ENCODE measurements at regions not wholly inside any gene's neighbourhood (a gene's known extent, or its start where the extent isn't known, plus 50 kb on each side); places are given as distances from the start of the nearest gene placed in this dataset.

DNA sequence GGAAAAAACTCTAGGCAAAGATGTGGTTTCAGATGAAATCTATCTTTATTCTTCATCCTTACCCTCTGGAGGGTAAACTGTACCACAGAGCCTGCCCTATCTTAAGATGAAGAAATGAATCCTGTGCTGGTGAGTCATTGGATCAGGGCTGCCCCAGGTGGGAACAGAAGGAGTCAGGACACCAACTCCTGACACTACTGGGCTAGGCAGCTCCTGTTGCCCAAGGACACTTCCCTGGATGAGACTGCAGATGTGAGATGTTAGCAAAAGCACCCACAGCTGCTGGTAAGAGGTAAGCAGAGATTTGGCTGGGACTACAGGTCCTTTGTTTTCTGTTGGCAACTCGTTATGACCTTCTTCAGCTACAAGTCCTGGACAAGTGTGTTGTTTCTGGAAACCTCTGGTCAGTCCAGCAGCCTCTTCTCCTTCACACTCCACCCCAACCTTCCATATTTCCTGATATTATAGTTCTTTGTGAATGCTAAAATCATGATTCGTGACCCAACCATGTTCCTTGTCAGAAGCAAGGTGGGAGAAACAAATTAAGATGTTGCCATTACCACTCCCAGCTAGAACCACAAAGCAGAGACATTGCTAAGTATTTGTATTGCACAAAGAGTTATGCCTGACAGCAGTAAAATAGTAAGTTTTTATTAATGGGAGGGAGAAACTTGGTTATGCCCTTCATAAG is 104.2 kb upstream of the TGFBR2 start:
- DNase-seq, result no peak

DNA sequence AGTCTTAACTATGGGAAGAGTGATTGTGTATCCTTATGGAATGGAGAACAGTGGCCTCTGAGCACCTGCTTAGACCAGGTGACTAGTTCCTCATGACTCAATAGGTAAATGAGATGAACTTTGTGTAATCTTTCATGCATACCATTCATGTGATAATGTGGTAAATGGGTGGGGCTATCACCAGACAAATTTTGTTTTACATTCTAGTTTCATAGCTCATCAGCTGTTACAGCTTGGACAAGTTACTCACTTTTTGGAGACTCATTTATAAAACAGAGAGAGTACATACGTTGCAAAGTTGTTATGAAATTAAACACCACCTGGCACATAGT is 103.7 kb upstream of the TGFBR2 start:
- DNase-seq, result no peak

DNA sequence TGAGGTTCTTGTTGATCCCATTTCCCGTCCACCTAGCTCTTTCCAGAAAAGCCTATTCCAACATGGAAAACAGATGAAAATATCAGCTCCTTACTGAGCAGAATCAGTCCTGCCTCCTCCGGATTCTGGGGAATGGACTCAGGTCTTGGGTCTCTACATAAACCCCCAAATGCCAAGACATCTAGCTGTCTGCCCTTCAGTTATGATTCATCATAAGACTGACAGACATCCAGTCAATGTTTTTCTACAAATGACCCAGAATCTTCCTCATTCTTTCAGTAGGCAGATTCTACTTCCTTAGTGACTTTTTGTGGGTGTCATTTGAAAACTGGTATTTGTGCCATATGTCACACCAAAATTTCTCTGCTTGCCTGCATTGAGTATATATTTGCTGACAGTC is 103.0 kb upstream of the TGFBR2 start:
- no peak for DNase-seq

DNA sequence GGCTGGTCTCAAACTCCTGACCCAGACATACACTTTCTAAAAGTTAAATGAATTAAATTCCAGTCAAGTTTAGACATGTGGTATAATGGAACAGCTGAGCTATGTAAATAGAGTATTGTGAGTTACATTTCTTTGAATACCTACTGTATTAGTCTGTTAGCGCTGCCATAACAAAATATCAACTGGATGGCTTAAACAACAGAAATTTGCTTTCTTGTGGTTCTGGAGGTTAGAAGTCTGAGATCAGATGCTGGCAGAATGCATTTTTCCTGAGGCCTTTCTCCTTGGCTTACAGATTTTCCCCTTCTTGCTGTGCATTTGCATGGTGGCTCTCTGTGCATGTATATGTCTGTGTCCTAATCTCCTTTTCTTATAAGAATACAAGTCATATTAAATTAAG is 101.5 kb upstream of the TGFBR2 start:
- DNase-seq, result no peak

DNA sequence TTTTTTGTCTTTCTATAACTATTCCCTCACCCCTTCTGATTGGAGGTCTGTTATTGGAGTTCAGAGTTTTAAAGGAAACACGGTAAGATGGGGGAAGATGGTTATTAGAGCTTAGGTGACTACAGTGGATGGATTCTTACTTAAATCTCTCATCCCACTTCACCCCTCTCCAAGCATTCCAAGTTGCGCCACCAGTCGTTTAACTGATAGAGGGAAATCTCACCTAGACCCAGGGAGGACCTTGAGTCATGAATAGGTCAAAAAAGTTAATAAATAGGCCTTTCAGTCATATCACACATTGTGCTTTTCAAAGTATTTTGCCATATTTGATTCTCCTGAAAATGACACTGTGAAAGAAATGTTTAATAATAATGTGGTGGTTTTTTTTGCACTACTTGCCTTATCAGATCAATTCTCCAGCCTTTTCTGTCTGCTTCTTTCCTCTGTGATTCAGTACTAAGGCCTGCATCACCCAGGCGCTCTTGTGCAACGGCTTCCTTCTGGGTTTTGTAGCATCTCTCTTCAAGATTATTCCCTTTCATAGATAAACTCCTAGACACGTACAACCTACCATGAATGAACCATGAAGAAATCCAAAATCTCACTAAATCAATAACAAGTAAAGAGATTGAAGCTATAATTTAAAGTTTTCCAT is 100.4 kb upstream of the TGFBR2 start:
- no peak for DNase-seq

DNA sequence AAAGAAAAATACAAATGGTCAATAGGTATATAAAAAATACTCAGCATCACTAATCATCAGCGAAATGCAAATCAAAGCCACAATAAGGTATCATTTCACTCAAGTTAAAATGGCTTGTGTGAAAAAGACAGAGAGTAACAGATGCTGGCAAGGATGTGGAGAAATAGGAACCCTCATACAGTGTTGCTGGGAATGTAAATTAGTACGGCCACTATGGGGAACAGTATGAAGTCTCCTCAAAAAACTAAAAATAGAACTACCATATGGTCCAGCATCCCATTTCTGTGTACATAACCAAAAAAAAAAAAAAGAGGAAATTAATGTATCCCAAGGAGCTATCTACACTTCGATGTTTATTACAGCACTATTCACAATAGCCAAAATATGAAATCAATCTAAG is 98.1 kb upstream of the TGFBR2 start:
- no peak for DNase-seq

DNA sequence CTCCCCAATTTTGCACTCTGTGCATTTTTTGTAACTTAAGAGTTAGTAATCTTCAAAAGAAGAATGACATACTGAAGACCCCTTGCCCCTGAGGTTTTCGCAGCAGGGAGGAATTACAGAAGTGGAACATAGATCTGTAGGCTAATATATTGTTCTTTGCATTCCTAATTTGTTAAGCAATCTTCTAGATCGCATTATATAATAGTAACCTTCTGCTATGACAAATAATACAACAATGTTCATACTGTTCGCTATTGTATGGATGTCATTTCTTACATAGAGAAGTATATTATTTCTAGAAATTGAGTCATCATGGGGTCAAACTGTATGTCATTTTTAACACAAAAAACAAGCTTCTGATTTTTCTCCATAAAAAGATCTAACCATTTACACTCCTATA is 95.8 kb upstream of the TGFBR2 start:
- DNase-seq, result no peak

DNA sequence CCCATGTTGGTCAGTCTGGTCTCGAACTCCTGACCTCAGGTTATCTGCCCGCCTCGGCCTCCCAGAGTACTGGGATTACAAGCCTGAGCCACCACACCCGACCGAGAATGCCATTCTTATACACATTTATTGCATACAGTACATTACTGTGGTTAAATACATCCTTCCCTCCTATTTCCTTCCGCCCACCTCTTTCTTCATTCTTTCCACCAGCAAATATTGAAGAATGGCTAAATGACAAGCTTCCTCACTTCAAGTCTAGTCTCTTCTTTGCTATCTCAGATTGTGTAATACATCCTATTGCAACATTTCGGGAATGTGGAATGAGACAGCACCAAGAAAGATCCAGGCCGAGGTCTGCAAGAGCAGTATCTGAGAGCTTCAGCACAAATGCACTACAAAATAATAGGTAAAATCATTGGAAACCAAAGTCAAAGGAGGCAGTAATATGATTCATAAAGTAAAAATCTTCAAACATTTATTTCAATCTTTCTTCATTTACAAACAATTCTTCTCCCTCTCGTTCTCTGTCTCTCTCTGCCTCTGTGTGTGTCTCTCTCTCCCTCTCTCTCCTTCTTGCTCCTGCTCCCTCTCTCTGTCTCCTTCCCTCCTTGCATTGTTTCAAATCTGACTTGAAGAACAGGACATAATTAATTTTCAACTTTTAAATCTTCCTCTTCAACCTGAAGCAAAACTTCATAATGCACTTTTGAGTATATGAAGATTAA is 94.7 kb upstream of the TGFBR2 start:
- peak; percentile 54 for DNase-seq

DNA sequence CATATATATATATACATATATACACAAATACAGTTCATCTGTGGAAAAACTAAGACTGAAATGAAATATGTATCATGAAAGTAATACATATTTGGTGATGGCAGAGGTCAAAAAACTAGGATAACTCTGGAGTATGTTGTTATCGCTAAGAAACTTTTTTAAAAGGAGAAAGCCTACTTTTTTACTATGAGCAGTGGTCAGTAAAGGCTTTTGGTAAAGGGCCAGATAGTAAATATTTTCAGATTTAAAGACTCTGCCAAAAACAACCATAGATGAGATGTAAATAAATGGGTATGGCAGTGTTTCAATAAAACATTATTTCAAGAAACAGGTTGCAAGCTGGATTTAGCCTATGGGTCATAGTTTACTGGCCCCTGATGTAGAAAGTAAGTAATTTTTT is 93.8 kb upstream of the TGFBR2 start:
- no peak for DNase-seq

DNA sequence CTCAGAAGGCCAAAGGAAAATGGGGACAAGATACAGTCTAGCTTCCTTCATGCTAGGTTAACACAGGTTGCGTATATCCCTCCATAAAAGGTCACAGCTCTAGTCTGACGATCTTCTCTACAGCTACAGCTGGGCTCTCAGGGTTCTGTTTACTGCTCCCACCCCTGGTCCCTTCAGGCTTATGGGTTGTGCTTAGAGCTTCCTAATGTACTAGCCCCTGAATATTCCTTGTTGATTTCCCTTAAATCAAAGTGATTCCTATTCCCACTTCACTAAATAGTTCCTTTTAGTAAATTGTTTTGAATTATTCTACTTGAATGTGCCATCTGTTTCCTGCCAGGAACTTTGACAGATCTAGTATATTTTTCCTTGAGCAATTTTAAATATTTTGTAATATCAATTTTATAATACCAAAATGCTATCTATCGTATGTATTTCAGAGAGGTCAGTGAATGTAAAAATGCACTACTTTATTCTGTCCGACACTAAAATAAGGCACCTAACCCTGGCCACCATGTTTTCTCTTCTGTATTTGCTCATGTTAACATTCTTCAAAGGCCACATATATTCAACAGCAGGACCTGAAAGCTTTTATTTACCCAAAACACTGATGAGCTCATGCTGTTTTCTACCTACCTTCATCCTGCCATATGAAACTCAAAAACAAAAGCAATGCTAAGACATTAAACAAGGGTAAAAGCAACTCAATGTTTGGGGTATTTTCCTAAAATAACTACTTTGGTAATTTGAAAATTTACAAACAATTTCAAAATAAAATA is 92.8 kb upstream of the TGFBR2 start:
- peak; percentile 58 for DNase-seq

DNA sequence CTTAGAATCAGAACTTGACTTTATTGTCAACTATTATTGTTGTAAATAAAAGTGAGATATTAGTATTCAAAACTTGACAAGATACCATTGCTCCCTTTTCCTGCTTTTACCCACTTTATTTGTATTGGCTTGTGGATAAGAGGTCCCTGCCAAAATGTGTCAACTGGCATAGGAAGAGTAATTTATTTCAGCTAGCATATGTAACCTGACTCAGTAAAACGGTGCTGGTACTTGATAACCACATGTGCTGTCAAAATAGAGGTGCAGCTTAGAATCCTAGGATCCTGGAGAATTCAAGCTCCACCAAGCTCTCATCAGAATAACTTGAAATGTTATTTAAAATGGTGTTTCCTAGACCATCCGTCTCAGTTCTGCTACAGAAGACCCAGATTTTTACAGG is 90.2 kb upstream of the TGFBR2 start:
- DNase-seq, result peak; percentile 63

DNA sequence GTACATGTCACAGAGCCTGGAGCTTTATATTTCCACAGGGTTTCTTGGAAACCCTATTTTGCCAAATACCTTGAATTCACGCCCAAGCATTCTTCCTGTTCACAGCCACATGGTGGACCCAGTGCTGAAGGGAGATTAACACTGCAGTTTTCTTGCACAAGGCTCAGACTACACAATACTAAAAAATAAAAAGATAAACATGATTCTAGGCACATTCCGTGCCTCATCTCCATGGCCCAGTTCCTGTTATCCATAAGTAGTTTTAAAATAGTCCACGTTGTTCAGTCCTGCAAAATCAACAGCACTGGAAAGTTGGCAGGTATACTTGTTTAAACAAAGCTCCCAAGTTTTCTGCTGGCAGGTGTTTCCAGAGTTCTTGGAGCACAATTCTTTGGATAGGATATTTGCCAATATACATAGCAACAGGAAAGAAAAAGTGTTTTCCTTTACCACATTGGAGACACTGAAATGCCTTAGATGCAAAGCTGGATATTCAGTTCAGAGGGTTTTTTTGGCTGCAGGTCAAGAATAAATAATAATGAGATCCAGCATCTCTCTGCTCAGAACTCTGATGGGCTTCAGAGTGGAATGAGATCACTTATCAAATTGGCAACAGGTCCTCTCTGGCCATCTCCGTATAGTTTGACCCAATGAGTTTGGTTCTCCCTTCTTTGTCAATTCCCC is 88.1 kb upstream of the TGFBR2 start:
- peak; percentile 99 for DNase-seq

DNA sequence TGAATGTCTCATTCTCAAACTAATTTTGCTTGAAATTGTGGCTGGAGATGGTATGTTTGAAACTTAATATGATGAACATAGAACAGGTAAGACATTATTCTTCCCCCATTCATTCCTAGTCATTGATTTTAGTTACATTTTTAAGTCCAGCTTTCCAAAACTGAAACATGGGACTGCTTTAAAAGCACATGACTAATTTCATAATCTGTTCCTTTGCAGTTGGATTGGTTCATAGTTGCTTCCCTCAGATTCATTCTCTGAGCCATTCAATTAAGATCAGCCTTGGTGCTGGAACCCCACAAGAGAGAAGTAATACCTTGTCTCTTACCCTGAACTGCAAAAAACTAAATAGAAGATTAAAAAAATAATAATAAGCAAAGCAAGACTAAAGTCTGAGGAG is 87.5 kb upstream of the TGFBR2 start:
- DNase-seq, result no peak

DNA sequence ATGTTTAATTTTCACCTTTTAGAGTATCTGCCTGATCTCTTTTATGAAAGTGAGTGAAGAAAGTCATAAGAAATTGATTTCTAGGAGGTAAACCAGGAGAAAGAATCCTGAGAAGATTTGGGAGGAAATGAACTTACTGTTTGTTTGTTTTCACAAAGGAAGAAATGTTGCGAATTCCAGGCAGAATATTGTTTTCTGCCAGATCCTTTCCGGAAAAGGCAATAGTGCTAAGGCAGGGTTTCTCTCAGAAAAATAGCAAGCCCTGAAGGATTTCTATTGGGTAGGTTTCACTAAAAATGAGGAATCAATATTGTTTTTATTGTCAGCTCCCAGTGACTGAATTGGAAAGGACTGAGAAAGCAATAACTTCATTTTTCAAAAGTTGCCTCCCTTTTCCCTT is 85.7 kb upstream of the TGFBR2 start:
- DNase-seq, result peak; percentile 79

DNA sequence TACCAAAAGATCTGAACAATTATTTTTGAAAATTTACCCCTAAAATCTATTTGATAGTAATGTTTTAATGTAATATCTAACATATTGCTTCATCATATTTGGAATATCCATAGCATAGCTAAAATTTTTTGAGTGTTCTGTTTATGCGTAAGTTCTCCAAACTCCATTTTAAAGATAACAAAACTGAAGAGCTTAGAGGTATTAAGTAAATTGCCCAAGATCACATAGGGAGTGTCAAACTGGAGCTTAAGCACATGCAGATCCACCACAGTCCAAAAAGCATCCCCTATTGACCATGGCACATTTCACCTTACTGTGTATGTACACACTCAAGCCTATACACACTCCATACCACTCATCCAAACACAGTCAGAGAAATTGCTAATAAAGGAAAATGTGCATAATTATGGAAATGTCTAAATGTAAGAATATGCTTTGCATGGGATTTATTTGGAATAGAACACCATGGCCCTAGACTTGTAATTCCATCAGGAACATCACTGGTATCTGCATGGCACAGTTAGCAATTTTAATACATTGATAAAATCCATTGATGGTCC is 85.2 kb upstream of the TGFBR2 start:
- no peak for DNase-seq

DNA sequence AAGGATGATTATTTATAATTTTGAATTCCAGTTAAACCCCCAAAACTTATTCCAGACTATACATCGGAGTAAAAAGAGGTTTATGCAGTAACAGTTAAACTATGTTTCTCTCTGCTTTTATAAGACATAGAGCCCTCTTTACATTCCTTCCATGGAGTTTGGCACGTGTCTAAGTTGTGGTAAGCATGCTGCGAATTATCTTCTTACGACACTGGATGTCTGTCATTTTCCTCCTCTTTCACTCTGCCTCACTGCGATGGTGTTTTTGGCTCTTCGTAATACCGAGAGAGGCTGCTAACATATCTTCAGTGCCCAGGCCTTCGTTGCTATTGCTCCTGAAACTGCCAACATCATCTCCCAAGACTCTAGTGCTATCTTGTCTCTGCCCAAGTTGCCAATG is 83.9 kb upstream of the TGFBR2 start:
- DNase-seq, result no peak

DNA sequence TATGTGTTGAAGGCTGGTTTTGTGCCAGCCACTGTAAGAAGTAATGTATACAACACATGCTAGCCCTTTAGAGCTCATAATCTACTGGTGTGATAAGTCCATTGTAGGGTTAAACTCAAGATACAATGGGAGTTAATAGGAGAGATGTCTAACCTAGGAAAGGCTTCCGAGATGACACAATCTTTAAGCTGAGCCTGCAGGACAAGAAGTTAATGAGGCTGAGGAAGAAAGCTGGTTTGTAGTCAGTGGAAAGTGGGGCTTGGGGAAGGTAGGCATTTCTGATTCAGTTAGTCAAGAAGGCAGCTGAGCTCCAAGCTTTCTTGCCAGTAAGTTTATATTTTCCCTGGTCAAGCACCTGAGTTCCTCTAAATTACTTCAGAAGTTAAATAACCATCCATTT is 83.0 kb upstream of the TGFBR2 start:
- DNase-seq, result no peak

DNA sequence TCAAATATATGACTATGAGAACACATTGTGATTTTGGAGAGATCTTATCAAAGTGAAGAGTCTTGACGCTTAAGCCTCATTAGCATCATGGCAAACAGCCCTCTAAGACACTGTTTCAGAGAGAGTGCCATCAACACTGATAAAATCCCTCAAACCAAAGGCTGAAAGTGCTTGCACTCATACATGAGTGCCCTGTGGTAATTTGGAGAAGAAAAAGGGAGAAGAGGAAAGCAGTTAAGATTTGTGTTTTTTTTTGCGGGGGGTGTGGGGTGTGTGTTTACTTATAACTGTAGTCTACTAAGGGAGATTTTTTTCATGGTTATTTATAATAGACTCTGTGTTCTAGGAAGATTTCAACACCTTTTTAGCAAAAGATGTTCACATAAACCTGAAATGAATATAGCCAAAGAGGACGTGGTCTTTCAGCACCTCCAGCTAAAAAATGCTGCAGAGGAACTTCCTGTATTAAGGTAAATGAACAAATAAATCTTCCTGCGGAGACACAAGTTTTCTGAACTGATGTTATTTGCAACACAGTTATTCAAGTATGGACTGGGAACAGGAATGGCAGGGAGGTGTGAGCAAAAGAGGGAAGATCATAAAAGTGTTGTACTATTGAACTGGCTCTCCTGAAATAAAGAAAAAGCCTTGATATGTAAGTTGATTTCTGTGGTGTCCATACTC is 81.9 kb upstream of the TGFBR2 start:
- no peak for DNase-seq

DNA sequence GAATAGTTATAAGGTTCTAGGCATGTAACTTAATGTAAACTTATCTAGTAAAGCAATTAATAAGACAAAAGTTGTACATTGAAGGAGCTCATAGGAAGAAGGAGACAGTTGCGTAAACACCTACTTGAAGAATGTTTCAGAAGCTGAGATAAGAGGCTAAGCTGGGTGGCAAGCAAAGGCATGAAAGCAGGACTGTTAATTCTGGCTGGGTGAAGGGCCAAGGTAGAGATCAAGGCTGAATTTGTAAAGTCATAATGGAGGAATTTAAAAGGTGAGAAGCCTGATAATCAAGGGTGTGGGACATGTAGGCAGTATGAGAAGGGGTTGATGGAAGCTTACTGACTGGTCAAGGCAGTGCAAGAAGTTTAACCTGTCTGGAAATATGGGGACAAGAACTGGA is 80.4 kb upstream of the TGFBR2 start:
- DNase-seq, result no peak

DNA sequence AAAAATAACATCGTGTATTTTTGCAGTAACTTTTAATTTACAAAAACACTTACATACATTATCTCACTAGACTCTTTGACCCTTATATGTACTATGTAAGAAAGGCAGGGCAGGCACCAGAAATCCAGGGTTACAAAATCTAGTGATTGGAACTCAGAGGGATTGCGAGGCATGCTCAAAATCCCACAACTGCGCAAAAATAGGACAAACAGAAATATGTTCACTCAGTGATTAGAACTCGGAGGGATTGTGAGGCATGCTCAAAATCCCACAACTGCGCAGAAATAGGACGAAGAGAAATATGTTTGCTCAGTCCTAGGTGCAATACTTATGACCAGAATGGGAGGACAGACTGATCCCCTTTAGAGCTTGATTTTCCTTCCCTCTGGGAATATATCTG is 79.2 kb upstream of the TGFBR2 start:
- no peak for DNase-seq

DNA sequence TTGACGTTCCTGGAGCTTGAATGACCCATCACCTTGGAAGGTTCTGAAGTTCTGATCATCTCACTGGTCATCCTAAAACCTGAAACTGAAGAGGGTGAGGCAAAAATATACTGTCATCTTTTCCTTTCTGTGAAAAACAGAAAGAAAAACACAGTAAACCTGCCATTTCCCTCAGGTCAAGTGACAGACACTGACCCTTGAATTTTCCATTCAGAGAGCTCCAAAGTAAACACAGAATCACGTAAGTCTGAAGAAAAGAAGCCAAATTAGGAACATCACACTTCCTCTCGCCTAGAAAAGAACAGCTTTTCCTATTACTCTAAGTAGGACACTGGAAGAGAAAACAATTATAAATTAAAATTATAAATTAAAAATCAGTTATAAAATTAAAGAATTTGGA is 78.7 kb upstream of the TGFBR2 start:
- DNase-seq, result peak; percentile 92

DNA sequence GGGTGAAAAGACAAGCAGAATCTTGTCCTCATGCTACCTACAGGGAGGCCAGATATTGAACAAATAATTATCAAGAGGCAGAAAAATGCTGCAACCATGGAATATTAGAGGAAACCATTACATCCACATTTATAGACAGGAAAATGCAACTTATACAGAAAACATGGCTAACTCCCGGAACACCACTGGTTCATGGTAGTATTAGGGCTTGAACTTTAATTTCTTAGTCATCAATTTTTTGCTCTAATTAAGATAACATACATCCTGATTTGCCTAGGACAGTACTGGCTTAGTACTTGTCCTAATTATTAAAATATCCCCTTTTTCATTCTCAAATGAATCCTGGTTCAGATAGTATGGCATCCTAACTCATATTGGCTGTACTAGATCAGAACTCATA is 76.3 kb upstream of the TGFBR2 start:
- DNase-seq, result no peak

All from dermis blood vessel endothelial cell (primary cell).